Stimulated activated CD8-positive, alpha-beta memory T cell treated with anti-CD3 and anti-CD28 coated beads, Interleukin-12 subunit alpha, Interleukin-12 subunit beta, amount 100 ng/mL, for 24 hours (primary cell): ENCODE measurements at regions not wholly inside any gene's neighbourhood (a gene's known extent, or its start where the extent isn't known, plus 50 kb on each side); places are given as distances from the start of the nearest gene placed in this dataset.
"Not testable (repeated sequence)": the region's sequence is repeated elsewhere in the genome, so short reads cannot be mapped to it uniquely, and the experiment has no call there.

Experiments
- DNase-seq: peaks from one replicate; pipeline ENCODE4 v3.0.0-alpha.2; 2020; ENCODE audit errors: extremely low read depth

- DNase-seq = no peak
These were observed 413.8 kb upstream of the SOX5 start for GRCh38 chr12:24363177-24363754.

GRCh38 chr12:24361877-24362580 lies 412.6 kb upstream of the SOX5 start:
- no peak for DNase-seq

- no peak for DNase-seq
These were observed 411.4 kb upstream of the SOX5 start for GRCh38 chr12:24360907-24361306.

DNA sequence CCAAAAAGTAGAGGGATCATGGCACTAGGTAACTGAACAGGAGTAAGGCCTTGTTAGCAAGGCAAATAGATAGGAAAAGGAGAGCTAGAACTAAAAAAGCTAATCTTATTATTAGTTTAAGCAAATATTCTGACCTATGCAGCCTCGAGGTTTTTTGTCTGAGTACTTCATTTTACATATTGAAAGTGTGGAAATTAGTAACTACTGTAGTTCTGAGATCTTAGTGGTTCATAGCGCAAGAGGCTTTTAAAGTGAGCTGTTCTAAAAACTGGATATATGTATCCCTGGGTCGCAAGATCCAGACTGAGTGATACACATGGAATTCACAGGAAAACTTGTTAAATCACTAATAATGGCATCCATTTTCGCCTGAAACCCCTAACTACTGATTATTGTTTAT lies 411.0 kb upstream of the SOX5 start:
- no peak for DNase-seq

- no peak for DNase-seq
These were observed 410.6 kb upstream of the SOX5 start for GRCh38 chr12:24360057-24360456.

GRCh38 chr12:24359418-24359817 lies 409.9 kb upstream of the SOX5 start:
- DNase-seq = no peak

GRCh38 chr12:24356240-24356804 lies 406.9 kb upstream of the SOX5 start:
- no peak for DNase-seq

- no peak for DNase-seq
These were observed 402.9 kb upstream of the SOX5 start for GRCh38 chr12:24352363-24352762.

GRCh38 chr12:24349051-24349799 lies 399.8 kb upstream of the SOX5 start:
- DNase-seq = no peak

DNA sequence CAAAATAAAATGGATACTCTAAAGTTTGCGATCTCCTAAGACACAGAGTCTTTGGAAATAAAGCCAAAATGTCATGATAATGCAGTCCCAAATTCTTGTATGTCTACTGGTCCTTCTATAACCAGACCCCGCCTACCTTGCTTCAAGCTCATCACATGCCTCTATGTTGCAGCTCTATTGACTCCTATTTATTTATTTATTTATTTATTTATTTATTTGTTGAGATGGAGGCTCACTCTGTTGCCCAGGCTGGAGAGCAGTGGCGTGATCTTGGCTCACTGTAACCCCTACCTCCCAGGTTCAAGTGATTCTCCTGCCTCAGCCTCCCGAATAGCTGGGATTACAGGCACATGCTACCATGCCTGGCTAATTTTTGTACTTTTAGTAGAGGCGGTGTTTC lies 398.7 kb upstream of the SOX5 start:
- not testable (repeated sequence) for DNase-seq

DNA sequence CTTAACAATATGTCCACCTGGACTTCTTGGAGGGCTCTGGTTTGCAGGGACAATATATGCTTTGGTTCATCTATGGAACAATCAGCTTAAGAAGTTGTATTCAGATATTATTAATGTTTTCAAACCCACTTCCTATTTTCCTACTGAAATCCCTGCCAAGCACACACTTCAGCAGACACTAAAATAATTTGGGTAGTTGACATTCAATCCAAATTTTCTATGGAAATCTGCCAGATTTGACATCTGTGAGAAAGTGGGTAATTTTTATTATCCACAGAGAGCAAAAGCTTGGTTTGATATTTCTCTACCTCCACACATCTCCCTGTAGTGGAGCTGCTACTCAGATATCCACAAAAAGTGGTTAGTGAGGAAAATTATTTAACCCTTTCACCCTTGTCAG lies 378.8 kb upstream of the SOX5 start:
- no peak for DNase-seq

GRCh38 chr12:24325331-24325730 lies 375.9 kb upstream of the SOX5 start:
- DNase-seq = no peak

- DNase-seq = no peak
These were observed 358.4 kb upstream of the SOX5 start for GRCh38 chr12:24307716-24308335.

- DNase-seq = no peak
These were observed 357.7 kb upstream of the SOX5 start for GRCh38 chr12:24307153-24307552.

DNA sequence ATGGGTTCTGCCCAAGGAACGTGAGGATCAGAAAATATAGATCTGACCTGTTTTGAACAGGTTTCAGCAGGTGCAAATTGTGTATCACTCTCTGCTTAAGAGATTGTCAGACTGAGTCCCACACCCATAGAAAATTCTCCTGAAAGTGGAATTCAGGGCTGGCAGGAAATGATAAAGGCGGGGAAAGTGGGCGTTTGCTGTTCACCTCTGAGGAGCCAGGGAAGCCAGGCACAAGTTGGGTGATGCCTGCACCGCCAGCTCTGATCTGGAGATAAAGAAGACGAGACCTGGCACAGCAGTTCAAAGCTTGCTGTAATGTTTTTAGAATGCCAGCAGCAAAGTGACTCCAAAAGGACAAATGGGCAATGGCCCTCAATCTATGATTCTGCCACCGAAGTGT lies 356.5 kb upstream of the SOX5 start:
- no peak for DNase-seq

- no peak for DNase-seq
These were observed 354.8 kb upstream of the SOX5 start for GRCh38 chr12:24304285-24304684.

DNA sequence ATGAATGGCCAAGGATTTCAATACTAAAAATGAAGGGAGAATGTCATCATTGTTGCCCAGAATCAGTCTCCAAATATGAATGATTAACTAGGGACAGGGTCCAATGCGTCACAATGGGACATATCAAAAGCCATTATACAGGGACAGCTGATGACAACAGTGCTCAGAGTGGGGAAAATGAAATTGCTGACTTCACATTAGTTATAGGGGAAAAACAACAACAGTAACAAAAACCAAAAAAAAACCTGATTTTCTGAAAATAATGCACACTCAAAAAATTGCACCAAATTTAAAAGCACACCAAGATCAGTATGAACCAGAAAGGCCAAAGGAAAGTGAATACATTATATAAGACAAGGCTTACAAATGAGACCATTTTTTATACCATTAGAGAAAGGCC lies 353.2 kb upstream of the SOX5 start:
- no peak for DNase-seq

GRCh38 chr12:24297516-24297915 lies 348.0 kb upstream of the SOX5 start:
- DNase-seq = no peak

DNA sequence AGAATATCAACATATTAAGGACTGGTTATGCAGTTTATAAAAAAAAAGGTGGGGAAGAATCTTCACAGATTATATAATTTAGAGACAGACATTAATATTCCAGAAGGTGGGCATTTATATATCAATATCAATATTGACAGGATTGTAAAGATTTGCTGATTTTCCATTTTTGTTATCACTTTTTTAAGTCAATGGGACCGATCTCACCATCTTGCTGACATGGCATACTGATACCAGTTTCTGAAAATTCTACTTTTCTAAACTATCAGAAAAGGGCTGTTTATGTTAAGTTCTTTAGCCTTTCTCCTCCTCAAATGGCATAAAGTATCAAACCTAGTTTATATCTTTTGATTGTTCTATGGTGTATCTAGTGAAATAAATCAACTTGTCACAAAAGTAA lies 344.1 kb upstream of the SOX5 start:
- no peak for DNase-seq

DNA sequence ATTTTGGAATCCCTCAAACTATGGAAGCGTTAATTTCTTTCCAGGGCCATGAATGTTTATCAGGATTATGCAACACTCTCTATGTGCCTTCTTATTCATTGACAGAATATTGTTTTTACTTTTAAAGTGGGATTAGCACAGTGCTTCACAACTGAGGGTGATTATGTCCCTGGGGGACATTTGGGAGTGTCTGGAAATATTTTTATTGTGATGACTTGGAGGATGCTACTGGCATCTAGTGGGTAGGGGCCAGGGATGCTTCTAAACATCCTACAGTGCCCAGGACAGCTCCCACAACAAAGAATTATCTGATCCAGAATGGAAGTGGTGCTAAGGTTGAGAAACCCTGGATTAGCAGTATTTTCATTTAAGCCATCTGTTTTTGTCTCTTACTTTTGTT lies 338.5 kb upstream of the SOX5 start:
- no peak for DNase-seq

- DNase-seq = no peak
These were observed 336.0 kb upstream of the SOX5 start for GRCh38 chr12:24285448-24285847.

DNA sequence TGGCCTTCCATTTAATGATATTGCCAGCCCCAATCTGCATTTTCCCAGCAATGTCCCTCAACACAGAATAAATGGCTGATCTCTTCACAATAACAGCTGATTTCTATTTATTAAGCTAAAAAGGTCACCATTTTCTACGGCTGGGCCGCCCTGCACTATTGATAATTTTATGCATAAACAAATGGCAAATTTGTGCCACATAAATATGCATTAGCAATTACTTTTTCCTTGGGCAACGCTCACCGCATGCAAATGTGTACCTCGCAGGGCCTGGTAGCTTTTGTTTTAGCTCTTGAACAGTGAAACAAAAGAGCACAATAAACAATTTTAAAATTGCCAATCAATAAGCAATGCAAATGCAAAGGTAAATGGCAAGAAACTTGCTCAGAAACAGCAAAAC lies 331.9 kb upstream of the SOX5 start:
- DNase-seq = no peak
